PC-9 (cell line): ENCODE measurements at regions not wholly inside any gene's neighbourhood (a gene's known extent, or its start where the extent isn't known, plus 50 kb on each side); places are given as distances from the start of the nearest gene placed in this dataset.

Source experiments
- CTCF ChIP-seq: fragments of 200-600 bp; sonication (generic); conservative IDR thresholded peaks from 2 replicates; pipeline ENCODE4 v1.6.1; 2017; ENCODE audit warnings: mixed run types, antibody characterized with exemption, mild to moderate bottlenecking, moderate library complexity
- EZH2 ChIP-seq: fragments of 200-600 bp; sonication (generic); IDR thresholded peaks from 2 replicates; pipeline ENCODE4 v1.8.0; 2017; ENCODE audit warnings: antibody characterized with exemption, low read depth

- TF ChIP-seq CTCF = no peak
- TF ChIP-seq EZH2 = no peak
Measured at GRCh38 chr15:70416829-70417228, 319.1 kb upstream of the TLE3 start.
